MG63 (cell line): ENCODE measurements at regions not wholly inside any gene's neighbourhood (a gene's known extent, or its start where the extent isn't known, plus 50 kb on each side); places are given as distances from the start of the nearest gene placed in this dataset.
"Not testable (repeated sequence)": the region's sequence is repeated elsewhere in the genome, so short reads cannot be mapped to it uniquely, and the experiment has no call there.

ENCODE experiments used
- DNase-seq: peaks from one replicate; pipeline ENCODE4 v3.0.0-alpha.2; 2020
- H3K27me3 ChIP-seq: fragments of 250-450 bp; sonication (Bioruptor Pico); 2 replicates; pipeline ENCODE4 v1.5.1; 2020; ENCODE audit warnings: mild to moderate bottlenecking, moderate library complexity
- H3K36me3 ChIP-seq: fragments of 250-450 bp; sonication (Bioruptor Pico); 2 replicates; pipeline ENCODE4 v1.5.1; 2020; ENCODE audit warnings: mild to moderate bottlenecking, moderate library complexity
- H3K4me3 ChIP-seq: fragments of 250-450 bp; sonication (Bioruptor Pico); 2 replicates; pipeline ENCODE4 v1.5.1; 2020; ENCODE audit warnings: mild to moderate bottlenecking, moderate library complexity
- H3K9me3 ChIP-seq: fragments of 250-450 bp; sonication (Bioruptor Pico); 2 replicates; pipeline ENCODE4 v1.5.1; 2020; ENCODE audit warnings: mild to moderate bottlenecking, moderate library complexity

GRCh38 chr15:53159458-53159857 lies 369.3 kb upstream of the ONECUT1 start:
- H3K4me3 ChIP-seq: no peak overlapping the region
- no peaks in the 10 kb centered on the region for H3K9me3 ChIP-seq
- H3K27me3 ChIP-seq: no peaks in the 10 kb centered on the region
- DNase-seq: no peak
- no peaks in the 10 kb centered on the region for H3K36me3 ChIP-seq

- no peaks in the 10 kb centered on the region for H3K27me3 ChIP-seq
Observed at GRCh38 chr15:53158995-53159394, 368.9 kb upstream of the ONECUT1 start.

GRCh38 chr15:53133255-53133850 lies 343.2 kb upstream of the ONECUT1 start:
- Histone ChIP-seq H3K4me3 (no peak overlapping the region), H3K9me3 (no peaks in the 10 kb centered on the region), H3K27me3 (peaks cover 2% of the 10 kb centered on the region; the same call in 1 of the 2 replicates), H3K36me3 (no peaks in the 10 kb centered on the region)
- DNase-seq: no peak

More at GRCh38 chr15:53158995-53159394, 368.9 kb upstream of the ONECUT1 start:
- no peak for DNase-seq
- no peaks in the 10 kb centered on the region for H3K36me3 ChIP-seq
- no peaks in the 10 kb centered on the region for H3K9me3 ChIP-seq
- H3K4me3 ChIP-seq: no peak overlapping the region

- Histone ChIP-seq H3K4me3 (no peak overlapping the region), H3K36me3 (no peaks in the 10 kb centered on the region), H3K27me3 (peaks cover 2% of the 10 kb centered on the region; the same call in 1 of the 2 replicates), H3K9me3 (no peaks in the 10 kb centered on the region)
- DNase-seq: no peak
Observed at GRCh38 chr15:53130943-53131342, 340.8 kb upstream of the ONECUT1 start.

- H3K9me3 ChIP-seq: no peaks in the 10 kb centered on the region
- peaks cover 2% of the 10 kb centered on the region; the same call in 1 of the 2 replicates for H3K27me3 ChIP-seq
- DNase-seq: no peak
- no peaks in the 10 kb centered on the region for H3K36me3 ChIP-seq
- no peak overlapping the region for H3K4me3 ChIP-seq
Observed at GRCh38 chr15:53129121-53129904, 339.2 kb upstream of the ONECUT1 start.

GRCh38 chr15:53128652-53129051 lies 338.5 kb upstream of the ONECUT1 start:
- peaks cover 2% of the 10 kb centered on the region; the same call in 1 of the 2 replicates for H3K27me3 ChIP-seq
- H3K4me3 ChIP-seq: no peak overlapping the region
- no peaks in the 10 kb centered on the region for H3K36me3 ChIP-seq
- H3K9me3 ChIP-seq: no peaks in the 10 kb centered on the region
- no peak for DNase-seq

- Histone ChIP-seq H3K9me3 (no peaks in the 10 kb centered on the region), H3K27me3 (no peaks in the 10 kb centered on the region), H3K4me3 (no peak overlapping the region), H3K36me3 (no peaks in the 10 kb centered on the region)
- no peak for DNase-seq
Observed at GRCh38 chr15:53126144-53126543, 336.0 kb upstream of the ONECUT1 start.

GRCh38 chr15:53122818-53123217 lies 332.7 kb upstream of the ONECUT1 start:
- Histone ChIP-seq H3K4me3 (no peak overlapping the region), H3K9me3 (no peaks in the 10 kb centered on the region), H3K27me3 (no peaks in the 10 kb centered on the region), H3K36me3 (no peaks in the 10 kb centered on the region)
- no peak for DNase-seq

- H3K9me3 ChIP-seq, H3K4me3 ChIP-seq, H3K27me3 ChIP-seq, H3K36me3 ChIP-seq, DNase-seq: not testable (repeated sequence)
Observed at GRCh38 chr15:53116915-53117314, 326.8 kb upstream of the ONECUT1 start.

GRCh38 chr15:53116169-53116568 lies 326.0 kb upstream of the ONECUT1 start:
- no peaks in the 10 kb centered on the region for H3K9me3 ChIP-seq
- H3K36me3 ChIP-seq: no peaks in the 10 kb centered on the region
- no peak for DNase-seq
- no peak overlapping the region for H3K4me3 ChIP-seq
- H3K27me3 ChIP-seq: peaks cover 3% of the 10 kb centered on the region; the same call in 1 of the 2 replicates

- Histone ChIP-seq H3K36me3 (no peaks in the 10 kb centered on the region), H3K4me3 (no peak overlapping the region), H3K9me3 (no peaks in the 10 kb centered on the region), H3K27me3 (peaks cover 3% of the 10 kb centered on the region; the same call in 1 of the 2 replicates)
- DNase-seq: no peak
Observed at GRCh38 chr15:53115563-53115962, 325.4 kb upstream of the ONECUT1 start.

GRCh38 chr15:53114960-53115359 lies 324.8 kb upstream of the ONECUT1 start:
- no peaks in the 10 kb centered on the region for H3K36me3 ChIP-seq
- no peak for DNase-seq

GRCh38 chr15:53110999-53111398 lies 320.9 kb upstream of the ONECUT1 start:
- Histone ChIP-seq H3K27me3 (peaks cover 3% of the 10 kb centered on the region), H3K4me3 (no peak overlapping the region), H3K36me3 (no peaks in the 10 kb centered on the region), H3K9me3 (no peaks in the 10 kb centered on the region)
- DNase-seq: no peak

More at GRCh38 chr15:53114960-53115359, 324.8 kb upstream of the ONECUT1 start:
- Histone ChIP-seq H3K27me3 (peaks cover 3% of the 10 kb centered on the region; the same call in 1 of the 2 replicates), H3K4me3 (no peak overlapping the region), H3K9me3 (no peaks in the 10 kb centered on the region)

GRCh38 chr15:53108319-53108718 lies 318.2 kb upstream of the ONECUT1 start:
- no peak overlapping the region for H3K4me3 ChIP-seq

GRCh38 chr15:53107855-53108254 lies 317.7 kb upstream of the ONECUT1 start:
- Histone ChIP-seq H3K27me3 (peaks cover 3% of the 10 kb centered on the region), H3K4me3 (no peak overlapping the region), H3K9me3 (no peaks in the 10 kb centered on the region), H3K36me3 (no peaks in the 10 kb centered on the region)
- DNase-seq: no peak

More at GRCh38 chr15:53108319-53108718, 318.2 kb upstream of the ONECUT1 start:
- no peaks in the 10 kb centered on the region for H3K36me3 ChIP-seq
- no peaks in the 10 kb centered on the region for H3K9me3 ChIP-seq
- H3K27me3 ChIP-seq: peaks cover 3% of the 10 kb centered on the region
- no peak for DNase-seq

- Histone ChIP-seq H3K4me3 (no peak overlapping the region), H3K9me3 (no peaks in the 10 kb centered on the region), H3K36me3 (no peaks in the 10 kb centered on the region), H3K27me3 (peaks cover 3% of the 10 kb centered on the region; the same call in 1 of the 2 replicates)
- no peak for DNase-seq
Observed at GRCh38 chr15:53106505-53107286, 316.6 kb upstream of the ONECUT1 start.

- H3K4me3 ChIP-seq: no peak overlapping the region
- no peak for DNase-seq
- no peaks in the 10 kb centered on the region for H3K9me3 ChIP-seq
- no peaks in the 10 kb centered on the region for H3K36me3 ChIP-seq
- H3K27me3 ChIP-seq: no peaks in the 10 kb centered on the region
Observed at GRCh38 chr15:53102483-53102882, 312.3 kb upstream of the ONECUT1 start.
